C4-2B (cell line): ENCODE measurements at regions not wholly inside any gene's neighbourhood (a gene's known extent, or its start where the extent isn't known, plus 50 kb on each side); places are given as distances from the start of the nearest gene placed in this dataset.

Experiments used
- H3K27ac ChIP-seq: fragments of 450-650 bp; 2 replicates; pipeline ENCODE4 v1.5.1; 2017
- CTCF ChIP-seq: fragments of 450-650 bp; conservative IDR thresholded peaks from 2 replicates; pipeline ENCODE4 v1.5.1; 2017; ENCODE audit warnings: mild to moderate bottlenecking
- ZFX ChIP-seq: fragments of 450-650 bp; IDR thresholded peaks from 2 replicates; pipeline ENCODE4 v1.6.1; 2017

DNA sequence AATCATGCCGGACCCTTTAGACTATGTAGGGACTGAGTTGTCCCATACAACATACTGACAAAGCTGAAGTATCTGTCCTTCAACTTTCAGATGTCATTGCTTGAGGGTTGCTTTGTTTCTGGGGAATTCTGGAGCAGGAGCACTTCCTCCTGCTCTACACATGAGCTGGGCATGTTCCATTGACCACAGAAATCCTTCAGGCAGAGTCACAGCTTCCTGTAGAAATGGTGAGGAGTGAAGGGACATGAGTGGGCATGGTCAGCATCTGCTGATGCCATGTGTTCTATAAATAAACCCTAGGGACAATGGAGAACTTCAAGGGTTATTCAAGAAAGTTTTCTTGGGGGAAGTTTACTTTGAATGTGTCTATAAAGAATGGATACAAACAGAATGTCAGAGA lies 296.6 kb upstream of the FBXL7 start:
- no peak for TF ChIP-seq CTCF
- no peak for TF ChIP-seq ZFX
- H3K27ac ChIP-seq, result no peak overlapping the region

DNA sequence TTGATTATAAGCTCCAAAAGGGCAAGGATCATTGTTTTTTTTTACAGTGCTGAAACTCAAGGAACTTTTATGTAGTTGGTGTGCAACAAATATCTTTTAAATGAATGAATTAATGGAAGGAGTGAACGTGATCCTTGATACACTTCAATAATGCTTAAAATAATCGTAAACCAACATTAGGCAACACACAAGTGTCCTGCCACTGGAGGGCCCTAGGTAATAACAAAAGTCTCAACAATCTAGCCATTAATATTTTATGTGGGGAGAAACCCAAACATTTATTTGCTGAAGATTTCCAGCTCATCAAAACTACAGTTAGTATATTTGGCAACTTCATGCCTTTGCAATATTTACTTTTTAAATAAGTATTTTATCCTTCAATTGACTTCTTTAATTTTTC lies 309.0 kb upstream of the FBXL7 start:
- TF ChIP-seq CTCF (peak; percentile 40), ZFX (no peak)
- no peak overlapping the region for H3K27ac ChIP-seq

DNA sequence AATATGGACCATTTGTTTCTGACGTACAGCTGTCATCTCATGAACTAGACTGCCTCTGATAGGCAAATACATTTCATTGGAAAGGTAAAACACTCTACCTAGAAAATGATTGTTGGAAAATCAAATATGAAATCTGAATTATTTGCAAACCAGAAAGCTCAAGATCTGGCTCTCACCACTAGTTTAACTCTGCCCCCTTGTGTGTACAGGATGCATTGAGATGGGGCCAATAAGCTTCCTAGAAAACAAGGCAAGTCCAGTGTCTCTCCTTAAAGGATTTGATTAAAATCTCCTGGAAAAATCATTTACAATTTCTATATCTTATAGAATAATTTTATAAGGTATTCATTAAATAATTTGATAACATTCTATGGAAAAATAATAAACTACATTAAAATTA lies 311.9 kb upstream of the ANKH start:
- TF ChIP-seq ZFX (no peak), CTCF (peak; percentile 44)
- no peak overlapping the region for H3K27ac ChIP-seq

- no peak overlapping the region for H3K27ac ChIP-seq
- TF ChIP-seq ZFX (no peak), CTCF (no peak)
Observed at GRCh38 chr5:15170173-15170572, 298.6 kb upstream of the ANKH start.

DNA sequence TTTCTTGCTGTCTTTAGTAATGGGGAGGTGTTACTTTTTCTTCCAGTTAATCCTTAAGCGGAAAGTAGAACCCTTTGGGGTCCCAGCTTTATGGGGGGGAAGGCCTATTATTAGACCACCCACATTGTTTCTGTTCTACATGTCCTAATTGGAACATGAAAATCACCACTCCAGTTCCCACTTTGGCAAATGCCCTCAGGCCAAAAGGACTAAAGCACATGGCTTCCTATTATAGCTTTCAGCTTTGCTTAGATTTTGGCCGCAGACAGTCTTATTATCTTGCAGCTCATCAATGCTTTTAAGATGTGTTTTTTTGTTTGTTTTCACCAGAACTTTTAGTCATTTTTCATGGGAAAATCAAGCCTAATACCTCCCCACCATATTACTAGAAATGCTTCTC lies 296.8 kb upstream of the ANKH start:
- H3K27ac ChIP-seq, result no peak overlapping the region
- TF ChIP-seq CTCF (no peak), ZFX (no peak)

- no peak overlapping the region for H3K27ac ChIP-seq
- TF ChIP-seq ZFX, result no peak
- TF ChIP-seq CTCF, result no peak
Observed at GRCh38 chr5:15160091-15160490, 288.5 kb upstream of the ANKH start.

DNA sequence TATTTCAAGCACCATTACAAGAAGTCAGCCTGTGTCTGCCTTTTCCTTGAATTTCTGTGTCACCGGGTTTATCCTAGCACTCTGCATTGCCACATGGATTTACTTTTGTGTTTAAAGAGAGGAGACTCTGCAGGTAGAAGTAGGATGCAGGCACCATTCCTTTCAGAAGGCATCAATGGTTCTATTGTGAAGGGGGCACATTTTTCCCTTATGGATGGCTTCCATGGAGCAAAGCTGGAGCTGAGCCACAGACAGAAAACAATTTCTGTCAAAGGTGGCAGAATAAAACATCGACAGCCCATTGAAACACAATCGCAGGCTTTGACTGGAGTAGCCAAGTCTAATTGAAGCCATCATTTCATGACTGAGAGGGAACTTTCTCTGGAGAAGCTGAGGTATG lies 288.0 kb upstream of the ANKH start:
- no peak overlapping the region for H3K27ac ChIP-seq
- TF ChIP-seq ZFX, result no peak
- TF ChIP-seq CTCF, result no peak

DNA sequence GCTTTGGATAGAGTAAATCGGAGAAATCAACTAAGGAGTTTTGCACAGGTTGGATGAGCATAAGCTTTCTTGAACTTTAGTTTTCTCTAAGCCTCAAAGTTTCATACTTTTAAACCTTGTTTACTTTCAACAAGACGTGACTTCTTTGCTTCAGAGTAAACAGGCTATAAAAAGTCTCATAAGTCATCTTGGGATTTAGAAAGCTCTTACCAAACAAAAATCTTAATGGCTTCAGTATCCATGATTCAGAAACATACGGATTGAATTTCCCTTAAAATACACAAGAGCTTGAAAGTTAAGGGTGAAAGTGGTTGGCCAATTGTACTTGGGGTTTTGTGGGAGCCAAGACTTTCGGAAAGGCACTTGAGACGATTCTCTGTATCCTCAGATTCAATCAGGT lies 270.9 kb upstream of the ANKH start:
- TF ChIP-seq CTCF (no peak), ZFX (no peak)
- no peak overlapping the region for H3K27ac ChIP-seq
